ENCODE measurements at regions not wholly inside any gene's neighbourhood (a gene's known extent, or its start where the extent isn't known, plus 50 kb on each side); places are given as distances from the start of the nearest gene placed in this dataset.

DNA sequence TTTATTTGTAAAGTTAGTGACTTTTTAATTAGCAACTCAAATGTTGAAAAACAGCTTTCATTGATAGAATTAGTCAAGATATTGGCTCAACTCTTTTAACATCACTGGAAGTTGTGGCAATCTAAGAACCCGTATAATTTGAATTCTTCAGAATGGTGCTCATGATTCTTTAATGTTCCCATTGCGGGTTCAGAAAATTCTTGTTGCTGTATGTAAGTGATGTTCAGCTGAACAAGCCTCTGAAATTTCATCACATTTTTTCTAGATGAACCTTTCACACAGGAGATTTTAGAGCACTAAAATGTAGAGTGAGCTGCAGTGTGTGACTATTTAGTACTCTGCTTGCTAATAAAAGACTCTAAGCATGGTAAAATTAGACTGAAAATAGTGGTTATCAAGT lies 1317.7 kb downstream of the FSTL5 start:
- no peaks in the 10 kb centered on the region for H3K4me1 ChIP-seq (ENCODE audit: insufficient read depth, low read length)
- H3K4me3 ChIP-seq (ENCODE audit: low read length) = no peak overlapping the region
- no peak overlapping the region for H3K9ac ChIP-seq (ENCODE audit: low read depth, low read length)
- no peaks in the 10 kb centered on the region for H3K36me3 ChIP-seq (ENCODE audit: insufficient read depth, low read depth, low read length)
- no peak overlapping the region for H3K27ac ChIP-seq (ENCODE audit: low read length)
- no peaks in the 10 kb centered on the region for H3K27me3 ChIP-seq (ENCODE audit: insufficient read depth, low read length)
- H3K9me3 ChIP-seq (ENCODE audit: insufficient read depth, low read depth, low read length) = no peaks in the 10 kb centered on the region

DNA sequence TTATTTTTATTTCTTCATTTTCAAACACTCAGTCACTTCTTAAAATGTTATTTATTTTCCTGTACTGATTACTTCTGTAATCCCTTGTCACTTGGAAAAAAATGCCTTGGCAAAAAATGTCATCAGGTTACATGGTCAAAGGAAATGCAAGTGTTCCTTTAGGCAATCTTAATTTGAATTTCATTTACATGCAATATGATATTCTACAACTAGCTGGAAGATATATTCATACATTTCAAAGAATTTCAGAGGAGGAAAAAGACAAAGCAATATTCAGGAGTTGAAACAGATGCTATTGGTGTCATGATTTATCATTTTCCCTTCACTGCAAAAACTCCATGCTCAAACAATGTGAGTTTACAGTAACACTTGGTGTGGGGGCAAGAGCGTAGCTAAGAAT lies 1316.6 kb downstream of the FSTL5 start:
- Histone ChIP-seq H3K4me3 (ENCODE audit: low read length) (no peak overlapping the region), H3K27me3 (ENCODE audit: insufficient read depth, low read length) (no peaks in the 10 kb centered on the region), H3K9me3 (ENCODE audit: insufficient read depth, low read depth, low read length) (no peaks in the 10 kb centered on the region), H3K27ac (ENCODE audit: low read length) (no peak overlapping the region), H3K36me3 (ENCODE audit: insufficient read depth, low read depth, low read length) (no peaks in the 10 kb centered on the region), H3K4me1 (ENCODE audit: insufficient read depth, low read length) (no peaks in the 10 kb centered on the region), H3K9ac (ENCODE audit: low read depth, low read length) (no peak overlapping the region)

DNA sequence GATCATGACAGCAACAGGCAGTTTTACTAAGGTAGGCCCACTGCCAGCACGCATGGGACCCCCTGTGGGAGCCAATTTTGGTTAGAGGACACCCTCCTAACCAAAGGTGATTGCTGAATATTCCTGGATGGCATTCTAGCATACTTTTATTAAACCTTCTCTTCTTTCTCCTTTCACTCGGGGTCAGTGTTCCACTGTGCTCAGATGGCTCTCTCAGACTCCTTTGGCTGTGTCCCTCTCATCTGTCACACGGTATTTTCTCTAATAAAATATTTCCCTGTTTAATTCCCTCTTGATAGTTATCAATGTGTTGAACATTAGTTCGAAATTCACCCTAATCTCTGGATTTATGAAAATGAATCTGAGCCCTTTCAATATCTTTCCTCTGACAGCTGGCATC lies 1315.3 kb downstream of the FSTL5 start:
- H3K36me3 ChIP-seq (ENCODE audit: insufficient read depth, low read depth, low read length) = no peaks in the 10 kb centered on the region
- no peaks in the 10 kb centered on the region for H3K9me3 ChIP-seq (ENCODE audit: insufficient read depth, low read depth, low read length)
- H3K27ac ChIP-seq (ENCODE audit: low read length) = no peak overlapping the region
- H3K4me1 ChIP-seq (ENCODE audit: insufficient read depth, low read length) = no peaks in the 10 kb centered on the region
- H3K27me3 ChIP-seq (ENCODE audit: insufficient read depth, low read length) = no peaks in the 10 kb centered on the region
- no peak overlapping the region for H3K4me3 ChIP-seq (ENCODE audit: low read length)
- no peak overlapping the region for H3K9ac ChIP-seq (ENCODE audit: low read depth, low read length)

DNA sequence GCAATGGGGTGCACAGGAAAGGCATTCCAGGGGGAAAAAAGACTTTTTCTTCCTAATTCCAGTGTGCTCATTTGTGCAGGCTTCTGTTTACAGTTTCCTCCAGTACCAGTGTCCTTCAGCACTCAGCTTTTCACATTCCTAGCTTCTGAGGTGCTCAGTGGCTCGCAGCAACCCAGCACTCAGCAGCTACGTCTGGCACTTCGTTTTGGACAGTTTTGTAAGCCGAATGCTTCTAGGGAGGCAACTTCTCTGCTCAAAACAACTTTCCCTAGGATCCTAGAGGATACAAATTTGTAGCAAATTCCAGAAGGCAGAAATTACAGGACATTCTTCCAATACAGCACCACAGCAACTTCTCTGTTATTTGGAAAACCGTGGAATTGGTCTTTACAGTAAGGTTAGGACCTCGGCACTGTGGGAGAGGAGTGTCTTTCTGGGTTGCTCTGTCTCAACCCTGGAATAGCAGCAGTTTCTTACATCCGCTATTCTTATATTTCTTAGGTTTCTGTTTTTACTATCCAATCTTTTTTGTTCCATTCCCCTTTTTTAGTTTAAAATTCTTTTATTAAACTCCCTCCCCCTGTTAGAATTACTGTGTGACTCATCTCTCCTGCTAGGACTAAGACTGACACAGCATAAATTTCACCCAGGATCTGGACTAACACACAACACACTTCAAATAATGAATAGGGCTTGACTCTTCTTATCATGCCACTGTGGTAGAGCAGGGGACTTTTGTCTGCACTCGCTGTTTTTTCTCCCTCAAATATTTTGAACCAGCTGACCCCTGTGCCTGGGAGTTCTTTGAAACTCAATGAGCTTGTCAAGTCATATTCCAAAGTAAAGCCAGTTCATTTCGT lies 1314.7 kb downstream of the FSTL5 start:
- Histone ChIP-seq H3K4me1 (ENCODE audit: insufficient read depth, low read length) (no peaks in the 10 kb centered on the region), H3K9ac (ENCODE audit: low read depth, low read length) (no peak overlapping the region), H3K27ac (ENCODE audit: low read length) (no peak overlapping the region)

DNA sequence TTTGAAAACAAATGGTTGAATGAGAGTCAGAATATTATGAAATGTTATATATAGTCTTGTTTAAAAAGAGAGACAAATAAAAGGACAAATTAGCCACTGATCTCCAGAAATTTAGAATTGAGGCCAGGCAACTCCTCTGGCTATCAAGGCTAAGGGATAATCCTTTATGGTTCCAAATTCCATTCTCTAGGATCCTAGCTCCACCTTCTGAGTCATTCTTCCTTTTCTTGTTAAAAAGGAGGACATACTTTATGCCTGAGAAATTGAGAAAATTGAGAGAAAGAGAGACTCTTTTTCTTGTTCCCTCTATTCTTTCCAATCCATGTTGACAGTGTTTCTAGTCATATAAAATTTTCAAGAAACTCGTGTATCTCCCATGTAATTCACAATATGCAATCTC lies 1299.5 kb downstream of the FSTL5 start:
- Histone ChIP-seq H3K36me3 (ENCODE audit: insufficient read depth, low read depth, low read length) (no peaks in the 10 kb centered on the region), H3K9me3 (ENCODE audit: insufficient read depth, low read depth, low read length) (no peaks in the 10 kb centered on the region), H3K4me1 (ENCODE audit: insufficient read depth, low read length) (no peaks in the 10 kb centered on the region), H3K27ac (ENCODE audit: low read length) (no peak overlapping the region), H3K9ac (ENCODE audit: low read depth, low read length) (no peak overlapping the region), H3K27me3 (ENCODE audit: insufficient read depth, low read length) (no peaks in the 10 kb centered on the region), H3K4me3 (ENCODE audit: low read length) (no peak overlapping the region)

More for the DNA sequence above, 1314.7 kb downstream of the FSTL5 start:
- no peaks in the 10 kb centered on the region for H3K36me3 ChIP-seq (ENCODE audit: insufficient read depth, low read depth, low read length)
- H3K9me3 ChIP-seq (ENCODE audit: insufficient read depth, low read depth, low read length) = no peaks in the 10 kb centered on the region
- H3K27me3 ChIP-seq (ENCODE audit: insufficient read depth, low read length) = no peaks in the 10 kb centered on the region
- H3K4me3 ChIP-seq (ENCODE audit: low read length) = no peak overlapping the region

DNA sequence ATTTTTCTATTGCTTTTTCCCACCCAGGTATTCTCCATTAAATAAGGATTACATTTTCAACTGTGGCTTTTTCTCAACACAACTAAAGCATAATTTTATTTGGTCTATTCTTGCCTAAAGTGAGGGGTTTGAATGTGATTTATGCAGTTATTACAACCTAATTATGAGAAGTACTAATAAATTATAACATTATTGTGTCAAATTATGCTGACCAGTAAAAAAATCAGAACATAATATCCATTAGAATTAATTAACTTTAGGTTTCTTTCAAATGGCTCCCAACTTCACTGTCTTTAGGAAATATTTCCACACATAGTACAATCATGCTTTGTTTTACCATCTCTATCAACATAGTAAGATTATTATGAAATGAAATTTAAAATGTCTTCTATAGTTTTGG lies 1293.9 kb downstream of the FSTL5 start:
- Histone ChIP-seq H3K27me3 (ENCODE audit: insufficient read depth, low read length) (no peaks in the 10 kb centered on the region), H3K4me1 (ENCODE audit: insufficient read depth, low read length) (no peaks in the 10 kb centered on the region), H3K36me3 (ENCODE audit: insufficient read depth, low read depth, low read length) (no peaks in the 10 kb centered on the region), H3K4me3 (ENCODE audit: low read length) (no peak overlapping the region), H3K9ac (ENCODE audit: low read depth, low read length) (no peak overlapping the region), H3K9me3 (ENCODE audit: insufficient read depth, low read depth, low read length) (no peaks in the 10 kb centered on the region), H3K27ac (ENCODE audit: low read length) (no peak overlapping the region)

DNA sequence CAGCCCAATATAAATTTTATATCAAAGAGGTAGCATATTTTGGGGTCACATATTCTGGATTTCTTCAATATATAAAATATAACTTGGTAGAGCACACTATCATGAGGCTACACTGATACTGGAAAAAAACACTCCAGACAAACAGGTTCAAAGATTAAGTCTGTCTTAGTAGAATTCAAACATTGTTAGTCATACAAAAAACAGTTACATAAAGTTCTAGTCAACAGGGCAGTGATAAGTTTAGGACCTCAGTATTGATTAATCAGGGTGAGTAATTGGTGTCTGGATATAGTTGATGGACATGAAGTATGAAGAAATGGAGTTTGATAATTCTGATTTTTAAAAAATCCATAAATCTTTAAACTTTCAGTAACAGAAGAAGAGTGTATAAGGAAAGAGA lies 1291.3 kb downstream of the FSTL5 start:
- Histone ChIP-seq H3K9me3 (ENCODE audit: insufficient read depth, low read depth, low read length) (no peaks in the 10 kb centered on the region), H3K27me3 (ENCODE audit: insufficient read depth, low read length) (no peaks in the 10 kb centered on the region), H3K4me1 (ENCODE audit: insufficient read depth, low read length) (no peaks in the 10 kb centered on the region), H3K27ac (ENCODE audit: low read length) (no peak overlapping the region), H3K4me3 (ENCODE audit: low read length) (no peak overlapping the region), H3K9ac (ENCODE audit: low read depth, low read length) (no peak overlapping the region), H3K36me3 (ENCODE audit: insufficient read depth, low read depth, low read length) (no peaks in the 10 kb centered on the region)

DNA sequence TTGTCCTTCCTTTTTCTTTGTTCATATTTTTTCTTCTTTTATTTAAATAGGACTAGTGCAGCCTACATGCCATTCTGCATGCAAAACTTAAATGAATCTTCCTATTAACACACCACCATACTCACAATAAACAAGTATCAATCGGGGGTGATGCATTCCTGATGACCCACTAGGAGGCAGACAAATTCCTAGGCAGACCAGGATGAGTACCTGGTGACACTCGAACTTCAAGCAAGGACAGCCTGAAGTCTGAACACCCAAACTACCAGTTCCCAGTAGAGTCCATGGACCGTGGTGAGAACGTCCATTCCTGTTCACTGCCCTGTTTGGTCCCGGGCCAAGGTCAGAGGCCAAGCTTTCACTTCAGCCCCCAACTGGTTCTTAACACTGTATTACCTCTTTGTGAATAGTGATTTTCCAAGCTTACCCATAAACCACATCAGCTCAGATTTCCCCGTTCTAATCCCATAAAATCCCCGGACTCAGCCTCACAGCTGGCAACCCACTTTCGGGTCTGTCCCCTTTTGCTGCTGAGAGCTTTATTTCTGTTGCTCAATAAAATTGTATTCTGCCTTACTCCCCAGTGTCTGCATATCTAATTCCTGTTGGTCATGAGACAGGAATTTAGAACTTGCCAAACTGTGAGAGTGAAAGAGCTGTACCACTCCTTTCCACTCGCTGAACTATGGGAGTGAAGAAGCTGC lies 1286.6 kb downstream of the FSTL5 start:
- H3K9ac ChIP-seq (ENCODE audit: low read depth, low read length) = no peak overlapping the region
- no peaks in the 10 kb centered on the region for H3K4me1 ChIP-seq (ENCODE audit: insufficient read depth, low read length)
- no peaks in the 10 kb centered on the region for H3K27me3 ChIP-seq (ENCODE audit: insufficient read depth, low read length)
- no peaks in the 10 kb centered on the region for H3K9me3 ChIP-seq (ENCODE audit: insufficient read depth, low read depth, low read length)
- H3K4me3 ChIP-seq (ENCODE audit: low read length) = no peak overlapping the region
- H3K36me3 ChIP-seq (ENCODE audit: insufficient read depth, low read depth, low read length) = no peaks in the 10 kb centered on the region
- no peak overlapping the region for H3K27ac ChIP-seq (ENCODE audit: low read length)

DNA sequence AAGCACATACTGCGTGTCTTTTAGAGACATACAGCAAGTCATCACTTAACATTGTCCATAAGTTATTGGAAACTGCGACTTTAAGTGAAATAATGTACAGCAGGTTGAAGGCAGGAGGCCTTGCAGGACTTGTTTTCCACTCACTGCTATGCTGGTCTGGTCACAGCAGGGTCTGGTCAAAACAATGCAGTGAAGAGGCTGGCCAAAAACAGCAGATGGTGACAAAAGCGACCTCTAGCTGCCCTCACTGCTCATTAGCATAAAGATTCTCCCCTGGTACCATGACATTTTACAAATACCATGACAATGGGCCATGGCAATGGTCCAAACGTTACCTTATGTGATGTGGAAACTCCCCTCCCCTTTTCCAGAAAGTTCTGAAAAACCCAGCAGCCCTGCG lies 1283.6 kb downstream of the FSTL5 start:
- no peak overlapping the region for H3K27ac ChIP-seq (ENCODE audit: low read length)
- no peak overlapping the region for H3K9ac ChIP-seq (ENCODE audit: low read depth, low read length)

DNA sequence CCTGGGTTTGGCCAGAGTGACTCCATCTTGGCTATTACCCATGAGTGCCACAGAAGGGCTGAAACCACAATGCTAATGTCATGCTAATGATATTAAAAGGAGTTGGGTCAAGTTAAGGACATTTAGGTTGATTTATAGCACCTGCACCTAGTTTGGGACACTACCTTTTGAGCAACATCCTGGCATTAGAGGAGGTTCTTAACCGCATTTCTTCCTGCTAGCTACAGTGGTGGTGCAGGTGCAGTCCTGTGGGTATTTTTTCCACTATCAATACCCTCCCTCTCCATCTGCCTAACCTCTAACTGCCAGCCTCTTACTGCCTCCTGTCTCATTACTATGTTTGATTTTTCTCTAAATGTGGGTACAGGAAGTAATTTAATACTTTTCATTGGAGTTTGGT lies 1276.1 kb downstream of the FSTL5 start:
- Histone ChIP-seq H3K36me3 (ENCODE audit: insufficient read depth, low read depth, low read length) (no peaks in the 10 kb centered on the region), H3K4me3 (ENCODE audit: low read length) (no peak overlapping the region), H3K27ac (ENCODE audit: low read length) (no peak overlapping the region), H3K9me3 (ENCODE audit: insufficient read depth, low read depth, low read length) (peaks cover 14% of the 10 kb centered on the region; the same call in 1 of the 2 replicates), H3K9ac (ENCODE audit: low read depth, low read length) (no peak overlapping the region), H3K27me3 (ENCODE audit: insufficient read depth, low read length) (no peaks in the 10 kb centered on the region), H3K4me1 (ENCODE audit: insufficient read depth, low read length) (no peaks in the 10 kb centered on the region)

More for the DNA sequence above, 1283.6 kb downstream of the FSTL5 start:
- no peaks in the 10 kb centered on the region for H3K4me1 ChIP-seq (ENCODE audit: insufficient read depth, low read length)
- no peaks in the 10 kb centered on the region for H3K27me3 ChIP-seq (ENCODE audit: insufficient read depth, low read length)
- H3K9me3 ChIP-seq (ENCODE audit: insufficient read depth, low read depth, low read length) = no peaks in the 10 kb centered on the region
- no peak overlapping the region for H3K4me3 ChIP-seq (ENCODE audit: low read length)
- H3K36me3 ChIP-seq (ENCODE audit: insufficient read depth, low read depth, low read length) = no peaks in the 10 kb centered on the region

DNA sequence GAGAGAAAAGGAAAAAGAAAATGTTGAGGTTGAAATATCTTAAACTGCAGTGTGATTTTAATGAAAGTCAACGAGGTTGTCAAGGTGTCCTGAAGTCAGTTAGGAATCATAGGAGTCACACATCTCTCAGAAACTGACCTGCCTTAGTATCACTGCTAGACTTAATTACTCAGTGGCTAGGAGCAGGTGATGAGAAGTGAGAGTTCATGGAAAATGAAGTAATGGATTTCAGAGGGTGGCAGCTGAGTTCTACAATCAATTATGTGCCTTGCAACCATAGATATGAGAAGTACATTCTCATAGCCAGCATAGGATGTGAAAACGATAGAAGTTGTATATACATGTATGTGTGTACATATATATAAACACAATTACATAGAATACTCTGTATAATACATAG lies 1269.7 kb downstream of the FSTL5 start:
- no peaks in the 10 kb centered on the region for H3K36me3 ChIP-seq (ENCODE audit: insufficient read depth, low read depth, low read length)
- H3K9me3 ChIP-seq (ENCODE audit: insufficient read depth, low read depth, low read length) = no peaks in the 10 kb centered on the region
- H3K4me3 ChIP-seq (ENCODE audit: low read length) = no peak overlapping the region
- no peak overlapping the region for H3K9ac ChIP-seq (ENCODE audit: low read depth, low read length)
- H3K4me1 ChIP-seq (ENCODE audit: insufficient read depth, low read length) = no peaks in the 10 kb centered on the region
- no peak overlapping the region for H3K27ac ChIP-seq (ENCODE audit: low read length)
- H3K27me3 ChIP-seq (ENCODE audit: insufficient read depth, low read length) = no peaks in the 10 kb centered on the region

DNA sequence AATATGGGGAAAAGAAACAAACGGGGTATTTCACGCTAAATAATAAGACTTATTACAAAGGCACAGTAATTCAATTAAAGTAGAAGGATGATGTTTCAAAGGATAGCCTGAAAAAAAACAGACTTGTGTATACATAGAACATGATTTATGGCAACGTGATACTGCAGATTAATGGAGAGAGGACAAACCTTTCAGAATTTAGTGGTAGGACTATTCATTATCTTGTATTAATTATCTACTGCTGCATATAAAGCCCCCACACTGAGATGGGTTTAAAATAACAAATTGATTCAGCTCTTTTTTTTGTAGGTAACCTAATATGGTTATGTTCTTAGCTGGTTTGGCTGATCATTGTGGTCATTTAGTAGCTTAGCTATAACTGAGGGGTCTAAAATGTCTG lies 1269.0 kb downstream of the FSTL5 start:
- H3K9ac ChIP-seq (ENCODE audit: low read depth, low read length) = no peak overlapping the region
- H3K27ac ChIP-seq (ENCODE audit: low read length) = no peak overlapping the region
- no peaks in the 10 kb centered on the region for H3K9me3 ChIP-seq (ENCODE audit: insufficient read depth, low read depth, low read length)
- H3K4me3 ChIP-seq (ENCODE audit: low read length) = no peak overlapping the region
- H3K36me3 ChIP-seq (ENCODE audit: insufficient read depth, low read depth, low read length) = no peaks in the 10 kb centered on the region
- H3K4me1 ChIP-seq (ENCODE audit: insufficient read depth, low read length) = no peaks in the 10 kb centered on the region
- H3K27me3 ChIP-seq (ENCODE audit: insufficient read depth, low read length) = no peaks in the 10 kb centered on the region
